HEK293 (cell line): ENCODE measurements at regions not wholly inside any gene's neighbourhood (a gene's known extent, or its start where the extent isn't known, plus 50 kb on each side); places are given as distances from the start of the nearest gene placed in this dataset.

Experiments used
- CTCF ChIA-PET: fragments of 350-600 bp; formaldehyde crosslinking; extraction: SDS; loops from one replicate; lab custom pipeline; 2021; ENCODE audit warnings: antibody characterized with exemption; lab: Yijun Ruan, JAX
- POLR2A ChIA-PET: fragments of 300-600 bp; formaldehyde crosslinking; extraction: SDS; loops from one replicate; lab custom pipeline; 2020; ENCODE audit warnings: antibody characterized with exemption, inconsistent platforms; lab: Yijun Ruan, JAX
- H3K27ac ChIP-seq: fragments of 200-500 bp; sonication (Bioruptor generic); 2 replicates; pipeline ENCODE4 v1.5.1; 2014; ENCODE audit warnings: low read depth, low read length, control low read depth, inconsistent platforms; ENCODE audit errors: extremely low read depth
- H3K36me3 ChIP-seq, 2 experiments: fragments of 200-500 bp in 1 of 2; sonication (Bioruptor generic) in 1 of 2; 1 replicate in 1 of 2; 2 replicates in 1 of 2; pipeline ENCODE4 v1.5.1; 2014 to 2017; ENCODE audit warnings: inconsistent platforms in 2 of 2, low read length in 2 of 2; ENCODE audit not compliant: control insufficient read depth in 2 of 2, insufficient read depth in 1 of 2
- H3K4me1 ChIP-seq: fragments of 200-500 bp; sonication (Bioruptor generic); 2 replicates; pipeline ENCODE4 v1.5.1; 2014; ENCODE audit warnings: mild to moderate bottlenecking, low read length, inconsistent platforms; ENCODE audit not compliant: control insufficient read depth, insufficient read depth
- H3K4me3 ChIP-seq: 2 replicates; pipeline ENCODE4 v1.5.1; 2011; ENCODE audit warnings: low read depth, mild to moderate bottlenecking, control low read depth, low read length, moderate library complexity
- H3K9me3 ChIP-seq: fragments of 200-500 bp; sonication (Bioruptor generic); 2 replicates; pipeline ENCODE4 v1.5.1; 2014; ENCODE audit warnings: low read depth, low read length, inconsistent platforms; ENCODE audit not compliant: control insufficient read depth, insufficient read depth
- GLI4 ChIP-seq: fragments of 450-650 bp; formaldehyde crosslinking; IDR thresholded peaks from 2 replicates; pipeline ENCODE4 v1.5.1; 2016; ENCODE audit warnings: missing biosample characterization, missing genetic modification characterization
- HOXA7 ChIP-seq: sonication (generic); formaldehyde crosslinking; IDR thresholded peaks from 2 replicates; pipeline ENCODE4 v1.8.1; 2022; ENCODE audit warnings: missing genetic modification reagents, borderline replicate concordance
- KLF7 ChIP-seq: fragments of 450-650 bp; formaldehyde crosslinking; IDR thresholded peaks from 2 replicates; pipeline ENCODE4 v1.5.1; 2016; ENCODE audit warnings: missing biosample characterization, missing genetic modification characterization, borderline replicate concordance
- OSR2 ChIP-seq: fragments of 450-650 bp; formaldehyde crosslinking; IDR thresholded peaks from 2 replicates; pipeline ENCODE4 v1.5.1; 2016; ENCODE audit warnings: missing biosample characterization, missing genetic modification characterization
- PATZ1 ChIP-seq: fragments of 450-650 bp; formaldehyde crosslinking; IDR thresholded peaks from 2 replicates; pipeline ENCODE4 v1.5.1; 2016; ENCODE audit warnings: missing biosample characterization, missing genetic modification characterization
- SALL2 ChIP-seq: fragments of 450-650 bp; formaldehyde crosslinking; IDR thresholded peaks from 2 replicates; pipeline ENCODE4 v1.5.0; 2017; ENCODE audit warnings: missing biosample characterization, mild to moderate bottlenecking, missing genetic modification characterization, borderline replicate concordance
- SCRT1 ChIP-seq: fragments of 450-650 bp; formaldehyde crosslinking; IDR thresholded peaks from 2 replicates; pipeline ENCODE4 v1.5.1; 2016; ENCODE audit warnings: missing biosample characterization, missing genetic modification characterization, borderline replicate concordance
- SP7 ChIP-seq: fragments of 450-650 bp; formaldehyde crosslinking; IDR thresholded peaks from 2 replicates; pipeline ENCODE4 v1.5.1; 2016; ENCODE audit warnings: missing biosample characterization, missing genetic modification characterization
- TCF7L2 ChIP-seq: IDR thresholded peaks from 2 replicates; pipeline ENCODE4 v1.6.1; 2011; ENCODE audit warnings: low read depth, mild to moderate bottlenecking, inconsistent platforms, low read length, moderate library complexity, borderline replicate concordance
- ZBTB17 ChIP-seq: fragments of 450-650 bp; formaldehyde crosslinking; IDR thresholded peaks from 2 replicates; pipeline ENCODE4 v1.5.1; 2016; ENCODE audit warnings: missing biosample characterization, missing genetic modification characterization
- ZNF112 ChIP-seq: fragments of 450-650 bp; formaldehyde crosslinking; IDR thresholded peaks from 2 replicates; pipeline ENCODE4 v1.5.0; 2017; ENCODE audit warnings: missing biosample characterization, missing genetic modification characterization
- ZNF132 ChIP-seq: fragments of 450-650 bp; formaldehyde crosslinking; IDR thresholded peaks from 2 replicates; pipeline ENCODE4 v1.5.1; 2017; ENCODE audit warnings: missing biosample characterization, missing genetic modification characterization, borderline replicate concordance
- ZNF184 ChIP-seq: fragments of 450-650 bp; IDR thresholded peaks from 2 replicates; pipeline ENCODE4 v1.5.1; 2018; ENCODE audit warnings: missing biosample characterization, mild to moderate bottlenecking, missing genetic modification characterization
- ZNF221 ChIP-seq: fragments of 450-650 bp; formaldehyde crosslinking; IDR thresholded peaks from 2 replicates; pipeline ENCODE4 v1.5.1; 2017; ENCODE audit warnings: missing biosample characterization, missing genetic modification characterization, borderline replicate concordance
- ZNF292 ChIP-seq: fragments of 450-650 bp; formaldehyde crosslinking; IDR thresholded peaks from 2 replicates; pipeline ENCODE4 v1.5.1; 2016; ENCODE audit warnings: low read depth, missing biosample characterization, missing genetic modification characterization, borderline replicate concordance
- ZNF423 ChIP-seq: fragments of 450-650 bp; formaldehyde crosslinking; IDR thresholded peaks from 2 replicates; pipeline ENCODE4 v1.5.1; 2016; ENCODE audit warnings: missing biosample characterization, missing genetic modification characterization
- ZNF544 ChIP-seq: fragments of 450-650 bp; formaldehyde crosslinking; IDR thresholded peaks from 2 replicates; pipeline ENCODE4 v1.5.0; 2017; ENCODE audit warnings: missing biosample characterization, missing genetic modification characterization
- ZNF701 ChIP-seq: fragments of 450-650 bp; formaldehyde crosslinking; IDR thresholded peaks from 2 replicates; pipeline ENCODE4 v1.5.1; 2016; ENCODE audit warnings: missing biosample characterization, missing genetic modification characterization
- ZNF785 ChIP-seq: fragments of 450-650 bp; formaldehyde crosslinking; IDR thresholded peaks from 2 replicates; pipeline ENCODE4 v1.5.1; 2016; ENCODE audit warnings: missing biosample characterization, missing genetic modification characterization
- ZNF791 ChIP-seq: fragments of 450-650 bp; formaldehyde crosslinking; IDR thresholded peaks from 2 replicates; pipeline ENCODE4 v1.5.1; 2016; ENCODE audit warnings: missing biosample characterization, missing genetic modification characterization
- ZNF837 ChIP-seq: fragments of 450-650 bp; formaldehyde crosslinking; IDR thresholded peaks from 2 replicates; pipeline ENCODE4 v1.5.1; 2016; ENCODE audit warnings: missing biosample characterization, missing genetic modification characterization
- ZSCAN5A ChIP-seq: fragments of 450-650 bp; formaldehyde crosslinking; IDR thresholded peaks from 2 replicates; pipeline ENCODE4 v1.5.1; 2016; ENCODE audit warnings: missing biosample characterization, missing genetic modification characterization
- TF ChIP-seq, protein P1 (sequence below): fragments of 450-650 bp; formaldehyde crosslinking; IDR thresholded peaks from 2 replicates; pipeline ENCODE4 v1.5.1; 2016; ENCODE audit warnings: missing biosample characterization, missing genetic modification characterization
- TF ChIP-seq, protein P2 (sequence below): fragments of 450-650 bp; IDR thresholded peaks from 2 replicates; pipeline ENCODE4 v1.5.1; 2018; ENCODE audit warnings: missing biosample characterization, missing genetic modification characterization

DNA sequence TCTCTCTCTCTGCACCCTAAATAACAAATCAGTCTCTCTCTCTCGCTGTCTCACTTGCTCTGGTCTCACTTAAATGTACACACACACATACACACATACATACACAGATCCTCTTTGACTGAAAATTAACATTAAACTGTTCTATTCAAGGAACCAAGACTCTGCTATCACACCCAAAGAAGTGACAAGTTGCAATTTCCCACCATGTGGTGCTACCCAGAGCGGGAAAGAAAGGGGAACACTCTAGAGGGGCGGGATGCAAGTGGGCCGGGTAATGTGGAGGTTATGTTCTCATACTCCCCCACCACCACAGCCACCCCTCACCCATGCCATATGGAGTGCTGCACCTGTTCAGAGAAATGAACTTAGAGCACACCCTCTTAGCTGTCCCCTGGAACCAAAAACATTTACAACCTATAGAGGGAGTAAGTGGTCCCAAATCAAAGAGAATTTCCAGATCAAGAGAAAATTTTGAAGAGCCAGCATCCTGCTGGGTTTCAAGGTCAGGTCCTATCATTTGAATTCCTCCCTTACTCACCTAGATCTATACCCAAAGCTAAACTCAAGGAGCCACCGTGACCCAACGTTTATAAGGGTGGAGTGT lies 319.4 kb downstream of the BRINP2 start:
- Histone ChIP-seq H3K4me3 (no peak overlapping the region), H3K4me1 (no peaks in the 10 kb centered on the region), H3K36me3 (no peaks in the 10 kb centered on the region), H3K9me3 (no peaks in the 10 kb centered on the region), H3K27ac (no peak overlapping the region)
- no peak for TF ChIP-seq SP7
- no peak for TF ChIP-seq KLF7 (tag by site-specific recombination)
- TF ChIP-seq ZNF112: no peak
- TF ChIP-seq HOXA7 (CRISPR knock-in tag): no peak
- TF ChIP-seq ZNF423: no peak
- CTCF ChIA-PET: interaction anchor here (0.6 to 0.7 kb wide), 2 partner anchors 60 to 120 kb away, joined by 4 read pairs; no protein-coding TSS in a partner anchor
- POLR2A ChIA-PET: no interaction called here

DNA sequence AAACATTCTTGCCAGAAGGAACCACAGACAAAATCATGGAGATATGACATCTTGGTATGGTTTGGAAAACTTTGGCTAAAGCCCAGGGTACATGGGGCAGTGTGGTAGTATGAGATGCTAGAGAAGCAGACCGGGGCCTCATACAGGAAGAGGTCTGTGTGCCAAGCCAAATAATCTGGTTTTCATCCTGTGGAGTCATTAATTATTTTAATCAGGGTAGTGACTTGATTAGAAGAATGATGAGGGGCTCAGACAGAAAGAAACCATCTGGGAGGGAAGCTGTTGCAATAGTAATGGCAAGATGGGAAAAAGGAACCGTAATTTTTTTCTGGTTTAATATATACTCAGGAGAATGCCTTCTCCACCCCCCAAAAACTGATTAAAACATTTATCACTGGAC lies 318.0 kb downstream of the BRINP2 start:
- ChIA-PET CTCF (no interaction called here), POLR2A (no interaction called here)
- TF ChIP-seq SCRT1 (no peak), ZNF132 (tag by site-specific recombination) (no peak), ZNF544 (tag by site-specific recombination) (no peak), KLF7 (tag by site-specific recombination) (no peak), PATZ1 (tag by site-specific recombination) (no peak)
- TF ChIP-seq, protein P1, sequence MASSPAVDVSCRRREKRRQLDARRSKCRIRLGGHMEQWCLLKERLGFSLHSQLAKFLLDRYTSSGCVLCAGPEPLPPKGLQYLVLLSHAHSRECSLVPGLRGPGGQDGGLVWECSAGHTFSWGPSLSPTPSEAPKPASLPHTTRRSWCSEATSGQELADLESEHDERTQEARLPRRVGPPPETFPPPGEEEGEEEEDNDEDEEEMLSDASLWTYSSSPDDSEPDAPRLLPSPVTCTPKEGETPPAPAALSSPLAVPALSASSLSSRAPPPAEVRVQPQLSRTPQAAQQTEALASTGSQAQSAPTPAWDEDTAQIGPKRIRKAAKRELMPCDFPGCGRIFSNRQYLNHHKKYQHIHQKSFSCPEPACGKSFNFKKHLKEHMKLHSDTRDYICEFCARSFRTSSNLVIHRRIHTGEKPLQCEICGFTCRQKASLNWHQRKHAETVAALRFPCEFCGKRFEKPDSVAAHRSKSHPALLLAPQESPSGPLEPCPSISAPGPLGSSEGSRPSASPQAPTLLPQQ: no peak
- no peaks in the 10 kb centered on the region for H3K4me1 ChIP-seq
- H3K9me3 ChIP-seq: no peaks in the 10 kb centered on the region
- no peak overlapping the region for H3K4me3 ChIP-seq
- no peaks in the 10 kb centered on the region for H3K36me3 ChIP-seq
- no peak overlapping the region for H3K27ac ChIP-seq

GRCh38 chr1:177487481-177487880 lies 316.7 kb downstream of the BRINP2 start:
- Histone ChIP-seq H3K4me1 (no peaks in the 10 kb centered on the region), H3K9me3 (no peaks in the 10 kb centered on the region), H3K27ac (no peak overlapping the region), H3K36me3 (no peaks in the 10 kb centered on the region), H3K4me3 (no peak overlapping the region)
- POLR2A ChIA-PET: no interaction called here
- CTCF ChIA-PET: interaction anchor here (0.6 kb wide), 1 partner anchor 51 kb away, joined by 3 read pairs; no protein-coding TSS in a partner anchor
- TF ChIP-seq ZNF837: no peak
- TF ChIP-seq ZNF292 (tag by site-specific recombination): no peak
- TF ChIP-seq OSR2 (tag by site-specific recombination): no peak
- TF ChIP-seq ZNF791 (tag by site-specific recombination): no peak
- no peak for TF ChIP-seq GLI4
- TF ChIP-seq ZNF112: no peak
- TF ChIP-seq ZNF785 (tag by site-specific recombination): no peak
- TF ChIP-seq ZNF184 (tag by site-specific recombination): no peak
- no peak for TF ChIP-seq ZNF221 (tag by site-specific recombination)
- no peak for TF ChIP-seq ZBTB17
- TF ChIP-seq TCF7L2: no peak
- TF ChIP-seq SALL2 (tag by site-specific recombination): no peak
- TF ChIP-seq, protein P2, sequence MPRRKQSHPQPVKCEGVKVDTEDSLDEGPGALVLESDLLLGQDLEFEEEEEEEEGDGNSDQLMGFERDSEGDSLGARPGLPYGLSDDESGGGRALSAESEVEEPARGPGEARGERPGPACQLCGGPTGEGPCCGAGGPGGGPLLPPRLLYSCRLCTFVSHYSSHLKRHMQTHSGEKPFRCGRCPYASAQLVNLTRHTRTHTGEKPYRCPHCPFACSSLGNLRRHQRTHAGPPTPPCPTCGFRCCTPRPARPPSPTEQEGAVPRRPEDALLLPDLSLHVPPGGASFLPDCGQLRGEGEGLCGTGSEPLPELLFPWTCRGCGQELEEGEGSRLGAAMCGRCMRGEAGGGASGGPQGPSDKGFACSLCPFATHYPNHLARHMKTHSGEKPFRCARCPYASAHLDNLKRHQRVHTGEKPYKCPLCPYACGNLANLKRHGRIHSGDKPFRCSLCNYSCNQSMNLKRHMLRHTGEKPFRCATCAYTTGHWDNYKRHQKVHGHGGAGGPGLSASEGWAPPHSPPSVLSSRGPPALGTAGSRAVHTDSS (tag by site-specific recombination): no peak
- TF ChIP-seq ZNF701 (tag by site-specific recombination): no peak
- no peak for TF ChIP-seq ZSCAN5A
